ENCODE measurements at regions not wholly inside any gene's neighbourhood (a gene's known extent, or its start where the extent isn't known, plus 50 kb on each side); places are given as distances from the start of the nearest gene placed in this dataset.

DNA sequence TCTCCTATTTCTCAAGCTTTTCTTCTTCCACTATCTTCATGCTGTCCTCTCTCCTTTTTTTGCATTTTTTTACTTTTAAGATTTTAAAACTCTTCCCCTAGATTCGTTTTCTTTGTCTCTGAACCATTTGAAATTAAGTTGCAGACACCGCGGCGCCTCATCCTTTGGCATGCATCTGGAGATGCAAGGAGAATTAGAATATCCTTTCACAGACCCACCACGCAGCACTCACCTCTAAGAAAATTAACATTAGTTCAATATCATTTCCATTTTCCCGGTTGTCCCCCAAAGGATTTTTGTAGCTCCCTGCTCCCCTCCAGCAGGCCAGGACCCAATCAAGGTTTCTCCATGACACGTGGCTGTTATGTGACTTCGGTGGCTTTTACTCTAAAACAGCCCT, 88.8 kb downstream of the C1QL2 start:
- H3K4me3 ChIP-seq (replicated peaks in 1 of 3; ENCODE audit: insufficient read depth in 1 of 3, low read depth in 2 of 3, low read length in 3 of 3), result no peak overlapping the region
- ATAC-seq (no peak), FAIRE-seq (no peak), DNase-seq (ENCODE audit: low spot score) (no peak)
- peaks cover 0 to 1% of the 10 kb centered on the region in 2 experiments; a peak in 2 of 5 replicates for H3K27me3 ChIP-seq (ENCODE audit: control insufficient read depth in 1 of 2, insufficient read depth in 2 of 2, low read length in 2 of 2)
- no peaks in the 10 kb centered on the region for H3K9me3 ChIP-seq (ENCODE audit: low read length)
- in situ Hi-C loops (cut with HindIII; ENCODE audit: extremely low pct_ligation_motif_present, low pct_unique_long_range_greater_than_20kb), result no loop called here
- H3K4me2 ChIP-seq (ENCODE audit: low read depth, low read length), result no peak overlapping the region
- intact Hi-C loops (cut with micrococcal nuclease; ENCODE audit: unreplicated experiment), result no loop called here
- no peak overlapping the region for H2AFZ ChIP-seq (ENCODE audit: low read length)
- TF ChIP-seq, protein P1, sequence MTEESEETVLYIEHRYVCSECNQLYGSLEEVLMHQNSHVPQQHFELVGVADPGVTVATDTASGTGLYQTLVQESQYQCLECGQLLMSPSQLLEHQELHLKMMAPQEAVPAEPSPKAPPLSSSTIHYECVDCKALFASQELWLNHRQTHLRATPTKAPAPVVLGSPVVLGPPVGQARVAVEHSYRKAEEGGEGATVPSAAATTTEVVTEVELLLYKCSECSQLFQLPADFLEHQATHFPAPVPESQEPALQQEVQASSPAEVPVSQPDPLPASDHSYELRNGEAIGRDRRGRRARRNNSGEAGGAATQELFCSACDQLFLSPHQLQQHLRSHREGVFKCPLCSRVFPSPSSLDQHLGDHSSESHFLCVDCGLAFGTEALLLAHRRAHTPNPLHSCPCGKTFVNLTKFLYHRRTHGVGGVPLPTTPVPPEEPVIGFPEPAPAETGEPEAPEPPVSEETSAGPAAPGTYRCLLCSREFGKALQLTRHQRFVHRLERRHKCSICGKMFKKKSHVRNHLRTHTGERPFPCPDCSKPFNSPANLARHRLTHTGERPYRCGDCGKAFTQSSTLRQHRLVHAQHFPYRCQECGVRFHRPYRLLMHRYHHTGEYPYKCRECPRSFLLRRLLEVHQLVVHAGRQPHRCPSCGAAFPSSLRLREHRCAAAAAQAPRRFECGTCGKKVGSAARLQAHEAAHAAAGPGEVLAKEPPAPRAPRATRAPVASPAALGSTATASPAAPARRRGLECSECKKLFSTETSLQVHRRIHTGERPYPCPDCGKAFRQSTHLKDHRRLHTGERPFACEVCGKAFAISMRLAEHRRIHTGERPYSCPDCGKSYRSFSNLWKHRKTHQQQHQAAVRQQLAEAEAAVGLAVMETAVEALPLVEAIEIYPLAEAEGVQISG (CRISPR knock-in tag; IDR thresholded peaks at IDR 0.05), result no peak
- TF ChIP-seq FLYWCH1 (CRISPR knock-in tag; IDR thresholded peaks at IDR 0.05), result no peak
- no peak for TF ChIP-seq ARNT (IDR thresholded peaks at IDR 0.05)
- TF ChIP-seq SETDB1 (CRISPR knock-in tag; IDR thresholded peaks at IDR 0.05; ENCODE audit: borderline replicate concordance), result no peak
- no peak for TF ChIP-seq RFXANK (CRISPR knock-in tag; IDR thresholded peaks at IDR 0.05)
- TF ChIP-seq, protein P2, sequence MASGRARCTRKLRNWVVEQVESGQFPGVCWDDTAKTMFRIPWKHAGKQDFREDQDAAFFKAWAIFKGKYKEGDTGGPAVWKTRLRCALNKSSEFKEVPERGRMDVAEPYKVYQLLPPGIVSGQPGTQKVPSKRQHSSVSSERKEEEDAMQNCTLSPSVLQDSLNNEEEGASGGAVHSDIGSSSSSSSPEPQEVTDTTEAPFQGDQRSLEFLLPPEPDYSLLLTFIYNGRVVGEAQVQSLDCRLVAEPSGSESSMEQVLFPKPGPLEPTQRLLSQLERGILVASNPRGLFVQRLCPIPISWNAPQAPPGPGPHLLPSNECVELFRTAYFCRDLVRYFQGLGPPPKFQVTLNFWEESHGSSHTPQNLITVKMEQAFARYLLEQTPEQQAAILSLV (CRISPR knock-in tag; IDR thresholded peaks at IDR 0.05; ENCODE audit: borderline replicate concordance), result no peak
- TF ChIP-seq SMARCE1 (IDR thresholded peaks at IDR 0.05; ENCODE audit: borderline replicate concordance), result no peak
- TF ChIP-seq, protein P3, sequence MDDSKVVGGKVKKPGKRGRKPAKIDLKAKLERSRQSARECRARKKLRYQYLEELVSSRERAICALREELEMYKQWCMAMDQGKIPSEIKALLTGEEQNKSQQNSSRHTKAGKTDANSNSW (CRISPR knock-in tag; IDR thresholded peaks at IDR 0.05; ENCODE audit: borderline replicate concordance), result no peak
- TF ChIP-seq MTF2 (CRISPR knock-in tag; IDR thresholded peaks at IDR 0.05; ENCODE audit: borderline replicate concordance), result no peak
- no peak for TF ChIP-seq TCF12 (IDR thresholded peaks at IDR 0.05)
- no peak for TF ChIP-seq TCF12 (CRISPR knock-in tag; IDR thresholded peaks at IDR 0.05)
- TF ChIP-seq CBX2 (IDR thresholded peaks at IDR 0.05; ENCODE audit: low read depth, low read length), result no peak
- no peak for TF ChIP-seq CBX2 (CRISPR knock-in tag; IDR thresholded peaks at IDR 0.05; ENCODE audit: low read depth)
- no peak for TF ChIP-seq SRF (IDR thresholded peaks at IDR 0.05; ENCODE audit: low read depth, low read length)
- no peak for TF ChIP-seq ZNF530 (CRISPR knock-in tag; IDR thresholded peaks at IDR 0.05; ENCODE audit: low read depth)
- TF ChIP-seq ZNF558 (CRISPR knock-in tag; IDR thresholded peaks at IDR 0.05; ENCODE audit: borderline replicate concordance), result no peak
- no peak for TF ChIP-seq ZNF775 (CRISPR knock-in tag; IDR thresholded peaks at IDR 0.05; ENCODE audit: borderline replicate concordance)
- H3K79me2 ChIP-seq (ENCODE audit: insufficient read depth, low read length), result no peaks in the 10 kb centered on the region
- ChIA-PET CTCF (ENCODE audit: low intra/inter-chr PET ratio, low total read pairs) (no interaction called here), POLR2A (no interaction called here)
- H3K4me1 ChIP-seq (ENCODE audit: insufficient read depth, low read length), result no peaks in the 10 kb centered on the region
- H3K27ac ChIP-seq (ENCODE audit: extremely low read length, insufficient read depth, low read length), result no peak overlapping the region
- BruUV-seq (replicated peaks), result no TSS peak
- H4K20me1 ChIP-seq (ENCODE audit: insufficient read depth, low read length), result no peaks in the 10 kb centered on the region
- 34% methylated on average over 8 of the region's 8 CpGs for WGBS (ENCODE audit: low lambda C conversion rate)
- H3K9ac ChIP-seq (ENCODE audit: insufficient read depth, low read depth, low read length), result no peak overlapping the region
- H3K36me3 ChIP-seq (replicated peaks in 1 of 2; ENCODE audit: control insufficient read depth in 1 of 2, insufficient read depth in 2 of 2, low read length in 2 of 2), result no peaks in the 10 kb centered on the region

Data from HepG2 (cell line).